Endodermal cell (in vitro differentiated cells): ENCODE measurements at regions not wholly inside any gene's neighbourhood (a gene's known extent, or its start where the extent isn't known, plus 50 kb on each side); places are given as distances from the start of the nearest gene placed in this dataset.

ENCODE experiments used
- DNase-seq: peaks from one replicate; pipeline ENCODE4 v3.0.0-alpha.2; 2017
- H3K27ac ChIP-seq: 2 replicates; pipeline ENCODE4 v1.5.1; 2013; ENCODE audit warnings: mild to moderate bottlenecking, low read depth, low read length, moderate library complexity
- H3K27me3 ChIP-seq: 2 replicates; pipeline ENCODE4 v1.6.1; 2013; ENCODE audit warnings: mild to moderate bottlenecking, low read length, moderate library complexity; ENCODE audit not compliant: insufficient read depth, control insufficient read depth, poor library complexity, severe bottlenecking
- H3K36me3 ChIP-seq: 2 replicates; pipeline ENCODE4 v1.7.0; 2013; ENCODE audit warnings: mild to moderate bottlenecking, low read length, moderate library complexity; ENCODE audit not compliant: control insufficient read depth, insufficient read depth
- H3K4me1 ChIP-seq: one replicate; pipeline ENCODE4 v1.7.0; 2013; ENCODE audit warnings: low read length; ENCODE audit not compliant: control insufficient read depth, insufficient read depth
- H3K4me3 ChIP-seq: 2 replicates; pipeline ENCODE4 v1.5.1; 2013; ENCODE audit warnings: mild to moderate bottlenecking, low read length, moderate library complexity
- H3K9ac ChIP-seq: 2 replicates; pipeline ENCODE4 v1.6.1; 2013; ENCODE audit warnings: mild to moderate bottlenecking, low read length, moderate library complexity; ENCODE audit not compliant: poor library complexity, severe bottlenecking; ENCODE audit errors: extremely low read depth
- H3K9me3 ChIP-seq: 2 replicates; pipeline ENCODE4 v1.6.1; 2013; ENCODE audit warnings: mild to moderate bottlenecking, low read length, moderate library complexity; ENCODE audit not compliant: control insufficient read depth
- H3K27ac Mint-ChIP-seq: 2 replicates; pipeline ENCODE4 v1.8.0; 2020; ENCODE audit warnings: mixed read lengths
- H3K27me3 Mint-ChIP-seq: 2 replicates; pipeline ENCODE4 v1.8.0; 2021; ENCODE audit warnings: mild to moderate bottlenecking, mixed read lengths; ENCODE audit not compliant: insufficient read depth
- H3K36me3 Mint-ChIP-seq: 2 replicates; pipeline ENCODE4 v1.8.0; 2020; ENCODE audit warnings: low read depth, mixed read lengths
- H3K4me1 Mint-ChIP-seq: 2 replicates; pipeline ENCODE4 v1.8.0; 2020; ENCODE audit warnings: mixed read lengths
- H3K4me3 Mint-ChIP-seq: 2 replicates; pipeline ENCODE4 v1.8.0; 2020; ENCODE audit warnings: mild to moderate bottlenecking, moderate library complexity, mixed read lengths
- H3K9me3 Mint-ChIP-seq: 2 replicates; pipeline ENCODE4 v1.8.0; 2020; ENCODE audit warnings: mild to moderate bottlenecking, mixed read lengths
- CTCF ChIP-seq: fragments of 200-600 bp; sonication (generic); conservative IDR thresholded peaks from 2 replicates; pipeline ENCODE4 v1.5.0; 2021; ENCODE audit warnings: antibody characterized with exemption, mild to moderate bottlenecking
- WGBS, 2 experiments: methylation state at CpG; one replicate each; pipeline versions ENCODE4 v1.1.5 to v1.1.7; 2013; ENCODE audit warnings: missing lambda C conversion rate in 2 of 2, mixed read lengths in 1 of 2; ENCODE audit not compliant: insufficient coverage in 1 of 2, insufficient read length in 1 of 2; 5-methylcytosine and 5-hydroxymethylcytosine counted together

DNA sequence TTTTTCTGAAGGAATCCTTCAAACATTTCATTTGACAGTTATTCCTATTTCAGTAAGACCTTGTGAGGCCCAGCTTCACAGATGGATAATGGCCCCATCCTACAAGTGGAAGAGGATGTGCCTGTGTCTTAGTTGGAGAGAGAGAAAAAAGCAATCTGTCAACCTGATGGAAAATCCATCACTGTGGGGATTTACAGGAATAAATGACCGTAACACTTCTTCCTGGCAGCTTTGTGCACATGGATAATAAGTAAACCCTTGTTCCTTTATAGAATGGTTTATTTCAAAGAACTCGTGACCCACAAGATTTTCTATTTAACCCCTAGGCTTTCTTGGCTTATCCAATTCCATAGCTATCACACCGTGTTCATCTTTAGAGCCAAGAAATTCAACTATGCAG is 121.4 kb upstream of the PCED1B start:
- Mint-ChIP-seq H3K4me3 (no peak overlapping the region), H3K9me3 (no peaks in the 10 kb centered on the region), H3K27me3 (no peaks in the 10 kb centered on the region), H3K4me1 (peaks cover 10% of the 10 kb centered on the region), H3K36me3 (no peaks in the 10 kb centered on the region), H3K27ac (no peak overlapping the region)
- no peaks in the 10 kb centered on the region for H3K27me3 ChIP-seq
- no peak overlapping the region for H3K9ac ChIP-seq
- WGBS, 2 experiments = 87 to 89% methylated on average over 3 of the region's 3 CpGs
- H3K4me1 ChIP-seq = no peaks in the 10 kb centered on the region
- DNase-seq = no peak
- H3K27ac ChIP-seq = no peak overlapping the region
- no peaks in the 10 kb centered on the region for H3K36me3 ChIP-seq
- H3K9me3 ChIP-seq = no peaks in the 10 kb centered on the region
- TF ChIP-seq CTCF = no peak
- H3K4me3 ChIP-seq = no peak overlapping the region

GRCh38 chr12:46958599-46959290 is 120.7 kb upstream of the PCED1B start:
- TF ChIP-seq CTCF = no peak
- H3K9me3 ChIP-seq = no peaks in the 10 kb centered on the region
- no peak overlapping the region for H3K27ac ChIP-seq
- H3K4me1 ChIP-seq = no peaks in the 10 kb centered on the region
- H3K27me3 Mint-ChIP-seq = no peaks in the 10 kb centered on the region
- no peak for DNase-seq
- no peaks in the 10 kb centered on the region for H3K9me3 Mint-ChIP-seq
- no peak overlapping the region for H3K4me3 Mint-ChIP-seq
- peaks cover 12% of the 10 kb centered on the region for H3K4me1 Mint-ChIP-seq
- H3K9ac ChIP-seq = no peak overlapping the region
- no peak overlapping the region for H3K27ac Mint-ChIP-seq
- H3K27me3 ChIP-seq = no peaks in the 10 kb centered on the region
- H3K36me3 Mint-ChIP-seq = no peaks in the 10 kb centered on the region
- no peak overlapping the region for H3K4me3 ChIP-seq
- WGBS, 2 experiments = 100% methylated on average over 1 of the region's 2 CpGs; no CpG with 5 or more reads in 1 of the 2 experiments
- no peaks in the 10 kb centered on the region for H3K36me3 ChIP-seq

GRCh38 chr12:46959502-46959901 is 119.9 kb upstream of the PCED1B start:
- H3K4me1 Mint-ChIP-seq = peaks cover 19% of the 10 kb centered on the region
- Histone ChIP-seq H3K36me3 (no peaks in the 10 kb centered on the region), H3K4me3 (no peak overlapping the region), H3K27me3 (no peaks in the 10 kb centered on the region), H3K4me1 (peaks cover 6% of the 10 kb centered on the region), H3K9me3 (no peaks in the 10 kb centered on the region), H3K27ac (no peak overlapping the region), H3K9ac (no peak overlapping the region)
- H3K9me3 Mint-ChIP-seq = no peaks in the 10 kb centered on the region
- WGBS, 2 experiments = no CpG with 5 or more reads among the region's 1 CpG
- H3K36me3 Mint-ChIP-seq = no peaks in the 10 kb centered on the region
- H3K27ac Mint-ChIP-seq = no peak overlapping the region
- no peak for DNase-seq
- H3K27me3 Mint-ChIP-seq = no peaks in the 10 kb centered on the region
- no peak for TF ChIP-seq CTCF
- H3K4me3 Mint-ChIP-seq = no peak overlapping the region
